GM18502 (cell line): ENCODE measurements at regions not wholly inside any gene's neighbourhood (a gene's known extent, or its start where the extent isn't known, plus 50 kb on each side); places are given as distances from the start of the nearest gene placed in this dataset.

Source experiments
- ATAC-seq: cut with Tn5 transposase; IDR thresholded peaks from one replicate; pipeline ENCODE4 v1.9.1; 2021; ENCODE audit warnings: mild to moderate bottlenecking; ENCODE audit not compliant: unreplicated experiment, poor library complexity

- no peak for ATAC-seq
These were observed 263.9 kb upstream of the RGS6 start for GRCh38 chr14:71668186-71668912.

- no peak for ATAC-seq
These were observed 259.6 kb upstream of the RGS6 start for GRCh38 chr14:71672596-71672995.

- ATAC-seq, result no peak
These were observed 256.9 kb upstream of the RGS6 start for GRCh38 chr14:71675126-71675899.

DNA sequence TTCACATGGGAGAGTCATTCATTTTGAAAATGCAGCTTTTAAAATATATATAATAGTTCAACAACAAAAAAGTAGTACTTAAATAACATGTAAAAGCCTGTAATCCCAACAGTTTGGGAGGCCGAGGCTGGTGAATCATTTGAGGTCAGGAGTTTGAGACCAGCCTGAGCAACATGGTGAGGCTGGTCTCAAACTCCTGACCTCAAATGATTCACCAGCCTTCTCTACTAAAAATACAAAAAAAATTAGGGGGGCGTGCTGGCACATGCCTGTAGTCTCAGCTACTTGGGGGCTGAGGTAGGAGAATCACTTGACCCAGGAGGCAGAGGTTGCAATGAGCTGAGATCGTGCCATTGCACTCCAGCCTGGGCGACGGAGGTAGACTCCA is 256.3 kb upstream of the RGS6 start:
- no peak for ATAC-seq

GRCh38 chr14:71680736-71681387 is 251.4 kb upstream of the RGS6 start:
- ATAC-seq, result no peak

DNA sequence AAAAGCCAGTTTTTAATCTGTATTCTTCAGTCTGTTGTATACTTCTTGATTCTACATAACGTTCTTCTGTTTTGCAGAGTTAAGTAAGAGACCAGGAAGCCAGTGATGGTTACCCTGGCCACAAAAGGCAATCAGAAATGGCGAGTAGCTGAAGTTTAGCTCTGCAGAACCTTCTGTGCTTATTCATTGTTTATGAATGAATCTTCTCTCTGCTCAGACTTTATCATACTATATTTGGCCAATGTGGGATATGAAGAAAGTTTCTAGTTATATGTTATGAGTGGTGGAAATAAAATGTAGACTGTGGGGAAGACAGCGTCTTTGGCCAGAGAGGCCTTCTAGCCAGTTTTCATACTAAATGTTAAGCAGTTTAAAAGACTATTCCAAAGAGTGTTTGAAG is 249.9 kb upstream of the RGS6 start:
- ATAC-seq, result no peak

GRCh38 chr14:71684323-71684722 is 247.9 kb upstream of the RGS6 start:
- ATAC-seq, result no peak

- no peak for ATAC-seq
These were observed 245.6 kb upstream of the RGS6 start for GRCh38 chr14:71686677-71687076.

GRCh38 chr14:71687166-71687831 is 244.9 kb upstream of the RGS6 start:
- no peak for ATAC-seq

DNA sequence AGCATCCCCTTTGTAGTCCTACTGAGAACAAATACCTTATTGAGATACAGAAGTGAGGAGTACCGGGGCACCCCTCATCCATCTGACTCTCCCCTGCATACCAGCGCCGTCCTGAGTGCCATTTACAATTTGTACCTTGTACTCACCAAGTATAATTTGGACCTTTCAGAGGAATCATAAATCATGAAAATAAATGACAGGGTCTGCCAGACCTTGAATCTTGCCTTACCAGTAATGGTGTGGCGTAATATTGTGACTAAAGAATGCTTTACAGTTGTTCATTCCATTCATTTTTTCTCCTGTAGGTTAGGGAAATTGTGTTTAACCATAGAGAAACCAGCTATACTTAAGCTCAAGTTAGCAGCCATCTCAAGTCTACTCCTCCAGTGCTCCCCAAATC is 243.7 kb upstream of the RGS6 start:
- no peak for ATAC-seq

- ATAC-seq, result no peak
These were observed 241.8 kb upstream of the RGS6 start for GRCh38 chr14:71690478-71690877.

- no peak for ATAC-seq
These were observed 239.7 kb upstream of the RGS6 start for GRCh38 chr14:71692496-71692895.

- no peak for ATAC-seq
These were observed 238.8 kb upstream of the RGS6 start for GRCh38 chr14:71693381-71693780.

GRCh38 chr14:71694591-71695530 is 237.4 kb upstream of the RGS6 start:
- no peak for ATAC-seq

- no peak for ATAC-seq
These were observed 236.4 kb upstream of the RGS6 start for GRCh38 chr14:71695611-71696350.

DNA sequence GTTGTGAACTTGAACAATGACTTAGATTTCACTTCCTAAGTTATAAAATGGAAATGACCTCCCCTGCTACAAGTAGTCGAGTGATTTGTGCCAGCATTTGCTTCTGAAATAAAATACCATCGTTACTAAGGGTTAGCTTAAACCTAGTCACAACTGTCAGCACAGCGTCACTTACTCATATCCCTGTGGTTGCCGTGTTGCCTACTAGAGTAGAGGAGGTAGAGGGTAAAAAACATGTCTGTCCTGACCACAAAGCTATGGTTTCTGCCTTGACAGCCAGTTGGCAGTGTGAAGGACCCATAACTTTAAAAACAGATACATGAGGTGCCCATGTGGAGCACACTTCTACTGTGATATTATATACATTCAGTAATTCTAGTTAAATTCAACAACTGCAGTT is 234.2 kb upstream of the RGS6 start:
- ATAC-seq, result no peak

- no peak for ATAC-seq
These were observed 233.6 kb upstream of the RGS6 start for GRCh38 chr14:71698673-71699072.

DNA sequence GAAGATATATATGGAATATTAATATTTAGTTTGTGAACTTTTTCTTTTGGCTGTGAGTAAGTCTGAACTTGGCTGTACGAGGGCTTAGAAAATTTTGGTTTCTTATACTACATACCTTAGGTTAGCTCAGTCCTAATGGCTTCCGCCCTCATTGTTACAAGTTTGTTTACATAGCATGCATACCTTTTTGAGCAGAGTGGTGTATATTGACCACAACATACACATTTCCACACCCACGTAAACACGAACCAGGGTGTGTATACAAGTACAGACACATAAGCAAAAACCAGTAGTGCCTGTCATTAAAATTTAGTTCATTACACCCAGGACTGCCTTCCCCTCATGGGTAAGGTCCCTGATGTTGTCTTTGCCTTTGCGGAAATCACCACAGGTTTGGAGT is 230.2 kb upstream of the RGS6 start:
- no peak for ATAC-seq

GRCh38 chr14:71702786-71703185 is 229.4 kb upstream of the RGS6 start:
- no peak for ATAC-seq
